Endothelial cell of umbilical vein (primary cell): ENCODE measurements at regions not wholly inside any gene's neighbourhood (a gene's known extent, or its start where the extent isn't known, plus 50 kb on each side); places are given as distances from the start of the nearest gene placed in this dataset.

Experiments
- BruUV-seq: library from RNA; stranded (reverse); fragments of 400-500 nt; replicated peaks from 2 replicates; lab custom pipeline; 2021; lab: Mats Ljungman, UMichigan
- CTCF ChIA-PET: fragments of 300-600, 350-600 bp; sonication (Branson Sonifier 250); formaldehyde crosslinking; loops from one replicate; lab custom pipeline; 2021; ENCODE audit warnings: antibody characterized with exemption, inconsistent platforms; lab: Charles Lee
- POLR2A ChIA-PET: fragments of 300-600, 350-600 bp; sonication (Branson Sonifier 250); formaldehyde crosslinking; loops from one replicate; lab custom pipeline; 2021; ENCODE audit warnings: antibody characterized with exemption, inconsistent platforms; lab: Charles Lee
- DNase-seq: peaks from one replicate; pipeline ENCODE4 v3.0.0-alpha.2; 2011; ENCODE audit warnings: low read depth, low spot score
- FAIRE-seq: peaks from 2 replicates; lab custom pipeline; 2011; peaks lifted over from hg19 to GRCh38; lab: Jason Lieb, UNC
- H2AFZ ChIP-seq: 2 replicates; pipeline ENCODE4 v1.6.0; 2012; ENCODE audit warnings: low read depth, low read length, control low read depth, inconsistent platforms
- H3K27ac ChIP-seq: 2 replicates; pipeline ENCODE4 v1.5.1; 2011; ENCODE audit warnings: low read depth, mild to moderate bottlenecking, control low read depth, low read length, moderate library complexity; ENCODE audit not compliant: insufficient read depth
- H3K27me3 ChIP-seq, 2 experiments: 2 replicates each; pipeline versions ENCODE4 v1.6.0 to v1.6.1; 2011; ENCODE audit warnings: low read length in 2 of 2, mixed read lengths in 1 of 2; ENCODE audit not compliant: control insufficient read depth in 2 of 2, insufficient read depth in 2 of 2
- H3K36me3 ChIP-seq, 2 experiments: 2 replicates in 1 of 2; 3 replicates in 1 of 2; pipeline ENCODE4 v1.5.1; 2011; ENCODE audit warnings: low read length in 2 of 2, mild to moderate bottlenecking in 1 of 2, moderate library complexity in 1 of 2; ENCODE audit not compliant: control insufficient read depth in 2 of 2, insufficient read depth in 2 of 2; ENCODE audit errors: extremely low read depth in 1 of 2
- H3K4me1 ChIP-seq: 3 replicates; pipeline ENCODE4 v1.5.1; 2011; ENCODE audit warnings: mild to moderate bottlenecking, low read length; ENCODE audit not compliant: control insufficient read depth, insufficient read depth; ENCODE audit errors: extremely low read depth
- H3K4me2 ChIP-seq: 2 replicates; pipeline ENCODE4 v1.6.1; 2011; ENCODE audit warnings: low read length, control low read depth, mixed read lengths; ENCODE audit not compliant: insufficient read depth
- H3K4me3 ChIP-seq, 3 experiments: fragments of 200-600 bp in 1 of 3; sonication (generic), shearing (Covaris generic) in 1 of 3; replicated peaks in 1 of 3; 2 replicates each; pipeline ENCODE4 v1.5.1; 2011 to 2016; ENCODE audit warnings: control low read depth in 3 of 3, low read length in 3 of 3, mild to moderate bottlenecking in 2 of 3, inconsistent platforms in 1 of 3, low read depth in 1 of 3, moderate library complexity in 1 of 3; ENCODE audit not compliant: insufficient read depth in 1 of 3
- H3K79me2 ChIP-seq: 2 replicates; pipeline ENCODE4 v1.6.0; 2012; ENCODE audit warnings: low read length, inconsistent platforms; ENCODE audit not compliant: control insufficient read depth, insufficient read depth
- H3K9ac ChIP-seq: replicated peaks from 2 replicates; pipeline ENCODE3; 2011; ENCODE audit warnings: low read length, control low read depth; ENCODE audit not compliant: insufficient read depth; ENCODE audit errors: extremely low read depth
- H3K9me1 ChIP-seq: replicated peaks from 3 replicates; pipeline ENCODE4 v1.6.0; 2011; ENCODE audit warnings: mild to moderate bottlenecking, low read length; ENCODE audit not compliant: control insufficient read depth, insufficient read depth; ENCODE audit errors: extremely low read depth
- H3K9me3 ChIP-seq: replicated peaks from 2 replicates; pipeline ENCODE4 v1.5.1; 2012; ENCODE audit warnings: low read length, inconsistent platforms; ENCODE audit not compliant: control insufficient read depth, insufficient read depth
- H4K20me1 ChIP-seq: replicated peaks from 2 replicates; pipeline ENCODE3; 2011; ENCODE audit warnings: mild to moderate bottlenecking, low read length; ENCODE audit not compliant: control insufficient read depth, insufficient read depth; ENCODE audit errors: extremely low read depth
- EZH2 ChIP-seq: IDR thresholded peaks from 2 replicates; pipeline ENCODE4 v1.6.1; 2012; ENCODE audit warnings: borderline replicate concordance, low read depth, mild to moderate bottlenecking, moderate library complexity, low read length, inconsistent platforms; ENCODE audit not compliant: severe bottlenecking
- FOS ChIP-seq: IDR thresholded peaks from 2 replicates; pipeline ENCODE4 v1.6.1; 2011; ENCODE audit warnings: mild to moderate bottlenecking, low read length, moderate library complexity, borderline replicate concordance; ENCODE audit not compliant: insufficient read depth
- GATA2 ChIP-seq: IDR thresholded peaks from 2 replicates; pipeline ENCODE4 v1.7.0; 2011; ENCODE audit warnings: low read depth, mild to moderate bottlenecking, moderate library complexity, mixed read lengths, low read length; ENCODE audit not compliant: insufficient read length, insufficient read depth
- JUN ChIP-seq: IDR thresholded peaks from 2 replicates; pipeline ENCODE4 v1.6.1; 2011; ENCODE audit warnings: borderline replicate concordance, low read depth; ENCODE audit not compliant: insufficient read length, insufficient read depth
- MAX ChIP-seq: IDR thresholded peaks from 2 replicates; pipeline ENCODE4 v1.6.1; 2011; ENCODE audit not compliant: insufficient read depth, insufficient read length
- MYC ChIP-seq: IDR thresholded peaks from one replicate; pipeline ENCODE4 v1.6.1; 2011; ENCODE audit warnings: mild to moderate bottlenecking, low read depth, low read length
- POLR2A ChIP-seq: IDR thresholded peaks from 2 replicates; pipeline ENCODE4 v1.6.1; 2012; ENCODE audit warnings: low read depth, mild to moderate bottlenecking, control low read depth, low read length
- POLR2AphosphoS5 ChIP-seq: IDR thresholded peaks from 2 replicates; pipeline ENCODE4 v1.6.1; 2012; ENCODE audit warnings: low read depth, mild to moderate bottlenecking, control low read depth, low read length, moderate library complexity; ENCODE audit not compliant: insufficient read depth
- dilution Hi-C: fragments of 300-500 bp; cut with MboI; formaldehyde crosslinking; loops from one replicate; pipeline ENCODE4 v1.15.0; 2019; ENCODE audit warnings: low sequenced_read_pairs; ENCODE audit not compliant: extremely low pct_ligation_motif_present
- intact Hi-C: fragments of 100-400 bp; cut with micrococcal nuclease; formaldehyde crosslinking; loops from one replicate; pipeline ENCODE4 v1.10.0; 2022
- TF ChIP-seq, protein P1 (sequence below), 2 donors: IDR thresholded peaks; 1 replicate in 1 of 2; 2 replicates in 1 of 2; pipeline ENCODE4 v1.5.1; 2011; ENCODE audit warnings: low read length in 2 of 2, mild to moderate bottlenecking in 2 of 2, moderate library complexity in 2 of 2, control low read depth in 1 of 2, inconsistent platforms in 1 of 2, low read depth in 1 of 2; ENCODE audit not compliant: insufficient read depth in 1 of 2; ENCODE audit errors: extremely low read depth in 1 of 2

DNA sequence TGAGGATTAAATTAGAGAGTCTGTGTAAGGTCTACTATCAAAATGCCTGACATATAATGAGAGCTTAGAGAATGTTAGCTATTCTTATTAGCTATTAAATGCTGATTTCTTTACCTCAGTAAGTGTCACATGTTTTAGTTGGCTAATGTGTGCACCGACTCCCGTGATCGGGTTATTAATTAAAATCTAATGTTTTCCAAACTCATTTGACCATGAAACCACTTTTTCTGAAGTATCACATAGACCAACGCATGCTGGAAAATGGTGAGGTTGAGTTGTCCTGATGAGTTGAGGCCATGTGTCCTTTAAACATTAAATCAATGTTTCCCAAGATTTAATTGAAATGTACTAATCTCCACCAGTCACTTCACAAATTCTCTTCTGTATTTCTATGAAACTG lies 84.8 kb upstream of the C1QTNF7 start:
- ChIA-PET POLR2A (no interaction called here), CTCF (no interaction called here)
- H3K27ac ChIP-seq = no peak overlapping the region
- H2AFZ ChIP-seq = no peak overlapping the region
- DNase-seq (no peak), FAIRE-seq (no peak)
- H3K79me2 ChIP-seq = no peaks in the 10 kb centered on the region
- no peaks in the 10 kb centered on the region for H3K9me3 ChIP-seq
- no peaks in the 10 kb centered on the region for H4K20me1 ChIP-seq
- H3K27me3 ChIP-seq = no peaks in the 10 kb centered on the region
- H3K4me1 ChIP-seq = no peaks in the 10 kb centered on the region
- H3K4me3 ChIP-seq = no peak overlapping the region
- no TSS peak for BruUV-seq
- dilution Hi-C loops = no loop called here
- no peaks in the 10 kb centered on the region for H3K36me3 ChIP-seq
- H3K9ac ChIP-seq = no peak overlapping the region
- no peak for TF ChIP-seq POLR2A
- no peak for TF ChIP-seq JUN
- TF ChIP-seq POLR2AphosphoS5 = no peak
- TF ChIP-seq GATA2 = no peak
- TF ChIP-seq EZH2 = no peak
- TF ChIP-seq MAX = no peak
- no peak for TF ChIP-seq MYC
- no peak for TF ChIP-seq FOS
- TF ChIP-seq, protein P1, sequence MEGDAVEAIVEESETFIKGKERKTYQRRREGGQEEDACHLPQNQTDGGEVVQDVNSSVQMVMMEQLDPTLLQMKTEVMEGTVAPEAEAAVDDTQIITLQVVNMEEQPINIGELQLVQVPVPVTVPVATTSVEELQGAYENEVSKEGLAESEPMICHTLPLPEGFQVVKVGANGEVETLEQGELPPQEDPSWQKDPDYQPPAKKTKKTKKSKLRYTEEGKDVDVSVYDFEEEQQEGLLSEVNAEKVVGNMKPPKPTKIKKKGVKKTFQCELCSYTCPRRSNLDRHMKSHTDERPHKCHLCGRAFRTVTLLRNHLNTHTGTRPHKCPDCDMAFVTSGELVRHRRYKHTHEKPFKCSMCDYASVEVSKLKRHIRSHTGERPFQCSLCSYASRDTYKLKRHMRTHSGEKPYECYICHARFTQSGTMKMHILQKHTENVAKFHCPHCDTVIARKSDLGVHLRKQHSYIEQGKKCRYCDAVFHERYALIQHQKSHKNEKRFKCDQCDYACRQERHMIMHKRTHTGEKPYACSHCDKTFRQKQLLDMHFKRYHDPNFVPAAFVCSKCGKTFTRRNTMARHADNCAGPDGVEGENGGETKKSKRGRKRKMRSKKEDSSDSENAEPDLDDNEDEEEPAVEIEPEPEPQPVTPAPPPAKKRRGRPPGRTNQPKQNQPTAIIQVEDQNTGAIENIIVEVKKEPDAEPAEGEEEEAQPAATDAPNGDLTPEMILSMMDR (IDR thresholded peaks at IDR 0.05; ENCODE audit: extremely low read depth in 1 of 2, insufficient read depth in 1 of 2, low read depth in 1 of 2, low read length in 2 of 2) = no peak
- no peaks in the 10 kb centered on the region for H3K9me1 ChIP-seq
- no peak overlapping the region for H3K4me2 ChIP-seq
- intact Hi-C loops = no loop called here
